ENCODE measurements at regions not wholly inside any gene's neighbourhood (a gene's known extent, or its start where the extent isn't known, plus 50 kb on each side); places are given as distances from the start of the nearest gene placed in this dataset.
A peak's percentile ranks its signal among the peaks of the same experiment; 100 is the strongest.

DNA sequence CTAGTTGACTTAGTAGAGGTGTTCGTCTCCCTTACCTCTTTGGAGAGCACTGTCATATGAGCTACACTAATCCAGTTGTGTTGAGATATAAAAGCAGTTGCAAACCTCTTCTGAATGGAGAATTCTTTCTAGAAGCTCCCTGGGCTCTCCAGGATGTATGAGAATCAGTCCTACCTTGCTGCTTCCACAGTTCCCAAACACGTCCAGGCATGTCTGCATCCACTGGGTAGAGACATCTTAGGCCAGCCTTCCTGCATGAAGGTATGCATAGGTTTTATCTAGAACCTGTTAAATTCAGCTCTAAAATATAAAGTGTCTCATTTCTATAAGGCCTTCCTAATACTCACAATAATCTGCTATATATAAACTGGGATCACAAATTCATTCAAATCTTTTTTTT lies 297.7 kb downstream of the CDC5L start:
- no peak for DNase-seq
- Mint-ChIP-seq H3K27me3 (no peaks in the 10 kb centered on the region), H3K4me1 (no peaks in the 10 kb centered on the region), H3K27ac (no peak overlapping the region), H3K4me3 (no peak overlapping the region), H3K36me3 (ENCODE audit: low read depth) (no peaks in the 10 kb centered on the region)
- ATAC-seq = no peak
- H3K9me3 ChIP-seq (ENCODE audit: control insufficient read depth, low read length, poor library complexity, severe bottlenecking) = peaks cover 3% of the 10 kb centered on the region

DNA sequence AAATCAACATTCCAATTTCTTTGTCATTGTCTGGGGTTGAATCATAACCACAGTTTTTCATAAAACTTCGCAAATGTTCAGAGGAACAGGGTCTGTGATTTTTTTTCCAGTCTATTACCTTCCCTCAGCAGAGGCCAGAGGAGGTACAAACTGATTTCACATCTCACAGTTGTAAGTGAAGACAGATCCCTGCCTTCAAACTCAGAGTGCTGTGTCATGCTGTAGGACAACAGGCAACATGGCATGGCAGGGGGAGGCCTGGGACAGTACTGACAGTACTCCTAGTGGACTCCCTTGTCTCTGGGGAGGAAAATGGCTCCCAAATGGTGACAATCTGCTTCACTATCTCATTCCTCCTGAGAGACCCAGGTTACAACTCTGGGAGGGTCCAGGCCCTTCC lies 308.6 kb downstream of the CDC5L start:
- H3K4me1 Mint-ChIP-seq = no peaks in the 10 kb centered on the region
- DNase-seq (no peak), ATAC-seq (no peak)
- H3K9me3 ChIP-seq (ENCODE audit: control insufficient read depth, low read length, poor library complexity, severe bottlenecking) = no peaks in the 10 kb centered on the region
- H3K4me3 Mint-ChIP-seq = no peak overlapping the region
- no peaks in the 10 kb centered on the region for H3K36me3 Mint-ChIP-seq (ENCODE audit: low read depth)
- no peaks in the 10 kb centered on the region for H3K27me3 Mint-ChIP-seq
- H3K27ac Mint-ChIP-seq = no peak overlapping the region

DNA sequence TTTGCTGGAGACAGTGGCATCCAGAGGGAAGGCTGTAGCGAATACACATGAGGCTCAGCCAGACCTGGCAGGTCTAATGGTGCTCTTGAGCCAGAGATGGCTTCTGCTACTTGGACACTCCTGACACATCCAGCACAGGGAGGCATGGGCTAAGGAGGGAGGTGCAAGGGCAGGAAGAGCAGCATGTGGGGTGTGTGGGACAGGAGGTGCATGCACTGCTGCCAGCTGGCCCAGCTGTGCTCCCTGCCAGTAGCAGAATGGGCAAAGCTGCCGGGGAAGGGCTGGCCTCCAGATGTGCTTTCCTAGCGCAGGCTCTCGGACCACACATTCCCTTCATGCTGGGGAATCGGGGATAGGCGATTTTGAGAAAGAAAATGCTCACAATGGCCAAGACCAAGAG lies 309.2 kb downstream of the CDC5L start:
- DNase-seq (no peak), ATAC-seq (no peak)
- H3K9me3 ChIP-seq (ENCODE audit: control insufficient read depth, low read length, poor library complexity, severe bottlenecking) = no peaks in the 10 kb centered on the region
- Mint-ChIP-seq H3K36me3 (ENCODE audit: low read depth) (peaks cover 2% of the 10 kb centered on the region), H3K4me1 (peaks cover 4% of the 10 kb centered on the region), H3K4me3 (no peak overlapping the region), H3K27ac (no peak overlapping the region), H3K27me3 (no peaks in the 10 kb centered on the region)

GRCh38 chr6:44697327-44697726 lies 309.8 kb downstream of the CDC5L start:
- no peak overlapping the region for H3K4me3 Mint-ChIP-seq
- no peak overlapping the region for H3K27ac Mint-ChIP-seq
- peaks cover 2% of the 10 kb centered on the region for H3K36me3 Mint-ChIP-seq (ENCODE audit: low read depth)
- peaks cover 4% of the 10 kb centered on the region for H3K4me1 Mint-ChIP-seq
- ATAC-seq (no peak), DNase-seq (no peak)
- H3K9me3 ChIP-seq (ENCODE audit: control insufficient read depth, low read length, poor library complexity, severe bottlenecking) = no peaks in the 10 kb centered on the region
- no peaks in the 10 kb centered on the region for H3K27me3 Mint-ChIP-seq

DNA sequence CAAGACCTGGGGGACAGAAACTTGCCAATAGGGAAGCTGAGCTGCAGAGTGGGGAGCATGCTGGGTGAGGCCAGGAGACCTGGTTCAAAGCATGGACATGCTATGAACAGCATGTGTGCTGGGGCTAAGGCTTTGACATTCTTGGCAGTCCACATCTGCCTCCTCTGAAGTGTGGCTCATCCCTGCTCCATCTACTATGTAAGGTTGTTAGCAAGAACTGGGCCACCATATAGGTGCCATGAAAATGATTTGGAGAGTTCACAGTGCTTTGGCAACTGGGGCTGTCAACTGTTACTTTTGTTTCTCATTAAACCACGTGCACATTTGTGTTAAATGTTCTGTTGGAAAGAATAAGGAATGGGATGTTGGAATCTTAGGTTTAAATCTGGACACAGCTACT lies 311.1 kb downstream of the CDC5L start:
- Mint-ChIP-seq H3K4me3 (no peak overlapping the region), H3K27me3 (no peaks in the 10 kb centered on the region), H3K36me3 (ENCODE audit: low read depth) (peaks cover 2% of the 10 kb centered on the region), H3K4me1 (peaks cover 4% of the 10 kb centered on the region), H3K27ac (no peak overlapping the region)
- no peak for DNase-seq
- no peaks in the 10 kb centered on the region for H3K9me3 ChIP-seq (ENCODE audit: control insufficient read depth, low read length, poor library complexity, severe bottlenecking)
- no peak for ATAC-seq

GRCh38 chr6:44699082-44699481 lies 311.6 kb downstream of the CDC5L start:
- H3K27ac Mint-ChIP-seq = no peak overlapping the region
- H3K27me3 Mint-ChIP-seq = no peaks in the 10 kb centered on the region
- no peak for ATAC-seq
- peaks cover 2% of the 10 kb centered on the region for H3K36me3 Mint-ChIP-seq (ENCODE audit: low read depth)
- DNase-seq = no peak
- H3K4me3 Mint-ChIP-seq = no peak overlapping the region
- no peaks in the 10 kb centered on the region for H3K9me3 ChIP-seq (ENCODE audit: control insufficient read depth, low read length, poor library complexity, severe bottlenecking)
- H3K4me1 Mint-ChIP-seq = peaks cover 4% of the 10 kb centered on the region

DNA sequence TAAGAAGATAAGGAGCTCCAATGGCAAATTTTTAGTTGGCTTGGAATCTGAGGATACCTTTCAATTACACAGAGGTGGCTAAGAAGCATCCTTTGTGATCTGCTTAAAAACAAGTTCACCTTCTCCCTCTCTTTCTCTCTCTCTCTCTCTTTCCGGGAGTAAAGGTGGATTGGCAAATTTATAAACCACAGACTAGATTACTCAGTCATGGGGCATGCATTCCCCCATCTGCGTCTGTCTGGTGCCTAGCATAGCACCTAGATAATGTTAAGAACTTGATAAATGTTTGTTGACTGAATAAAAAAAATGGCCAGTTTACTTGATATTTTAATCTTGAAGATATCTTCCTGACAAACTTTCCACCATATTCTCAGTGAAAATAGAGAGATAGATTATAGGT lies 312.3 kb downstream of the CDC5L start:
- no peaks in the 10 kb centered on the region for H3K9me3 ChIP-seq (ENCODE audit: control insufficient read depth, low read length, poor library complexity, severe bottlenecking)
- Mint-ChIP-seq H3K27ac (no peak overlapping the region), H3K27me3 (no peaks in the 10 kb centered on the region), H3K36me3 (ENCODE audit: low read depth) (peaks cover 2% of the 10 kb centered on the region), H3K4me1 (peaks cover 4% of the 10 kb centered on the region), H3K4me3 (no peak overlapping the region)
- no peak for DNase-seq
- ATAC-seq = no peak

- H3K36me3 Mint-ChIP-seq (ENCODE audit: low read depth) = peaks cover 2% of the 10 kb centered on the region
- no peaks in the 10 kb centered on the region for H3K27me3 Mint-ChIP-seq
- no peaks in the 10 kb centered on the region for H3K9me3 ChIP-seq (ENCODE audit: control insufficient read depth, low read length, poor library complexity, severe bottlenecking)
- ATAC-seq (no peak), DNase-seq (no peak)
- no peak overlapping the region for H3K4me3 Mint-ChIP-seq
- H3K4me1 Mint-ChIP-seq = peaks cover 4% of the 10 kb centered on the region
- H3K27ac Mint-ChIP-seq = no peak overlapping the region
Measured at GRCh38 chr6:44700422-44700821, 312.9 kb downstream of the CDC5L start.

DNA sequence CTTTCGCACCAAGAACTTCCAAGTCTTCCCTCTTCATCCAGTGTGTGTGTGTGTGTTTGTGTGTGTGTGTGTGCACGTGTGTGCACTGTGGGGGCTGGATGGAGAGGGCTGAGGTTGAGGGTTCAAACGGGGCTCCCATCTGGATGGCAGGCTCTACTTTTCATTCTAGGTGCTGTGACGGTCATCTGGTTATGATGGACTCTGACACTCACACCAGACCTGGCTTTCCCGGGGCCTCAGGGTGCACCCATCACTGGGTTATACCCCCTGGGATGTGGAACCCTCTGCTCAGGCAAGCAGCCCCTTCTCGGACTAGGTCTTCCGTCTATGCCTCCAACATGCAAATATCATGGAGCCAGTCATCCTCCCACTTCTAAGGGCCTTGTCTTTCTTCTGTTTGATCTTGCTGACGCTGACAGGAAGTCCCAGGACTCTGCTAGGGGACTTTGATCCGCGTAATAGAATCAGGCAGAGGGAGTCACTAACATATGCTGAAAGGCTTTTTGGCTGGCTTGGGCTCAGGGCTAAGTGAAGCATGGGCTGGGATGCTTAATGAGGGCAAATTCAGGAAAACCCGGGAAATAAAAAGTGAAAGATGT lies 313.6 kb downstream of the CDC5L start:
- ATAC-seq (peak; percentile 57), DNase-seq (no peak)
- no peaks in the 10 kb centered on the region for H3K9me3 ChIP-seq (ENCODE audit: control insufficient read depth, low read length, poor library complexity, severe bottlenecking)
- Mint-ChIP-seq H3K36me3 (ENCODE audit: low read depth) (peaks cover 2% of the 10 kb centered on the region), H3K27me3 (no peaks in the 10 kb centered on the region), H3K27ac (no peak overlapping the region), H3K4me3 (no peak overlapping the region), H3K4me1 (peaks cover 4% of the 10 kb centered on the region)

- ATAC-seq (no peak), DNase-seq (no peak)
- no peaks in the 10 kb centered on the region for H3K9me3 ChIP-seq (ENCODE audit: control insufficient read depth, low read length, poor library complexity, severe bottlenecking)
- Mint-ChIP-seq H3K4me3 (no peak overlapping the region), H3K36me3 (ENCODE audit: low read depth) (peaks cover 2% of the 10 kb centered on the region), H3K27me3 (no peaks in the 10 kb centered on the region), H3K4me1 (peaks cover 4% of the 10 kb centered on the region), H3K27ac (no peak overlapping the region)
Measured at GRCh38 chr6:44701637-44702101, 314.2 kb downstream of the CDC5L start.

DNA sequence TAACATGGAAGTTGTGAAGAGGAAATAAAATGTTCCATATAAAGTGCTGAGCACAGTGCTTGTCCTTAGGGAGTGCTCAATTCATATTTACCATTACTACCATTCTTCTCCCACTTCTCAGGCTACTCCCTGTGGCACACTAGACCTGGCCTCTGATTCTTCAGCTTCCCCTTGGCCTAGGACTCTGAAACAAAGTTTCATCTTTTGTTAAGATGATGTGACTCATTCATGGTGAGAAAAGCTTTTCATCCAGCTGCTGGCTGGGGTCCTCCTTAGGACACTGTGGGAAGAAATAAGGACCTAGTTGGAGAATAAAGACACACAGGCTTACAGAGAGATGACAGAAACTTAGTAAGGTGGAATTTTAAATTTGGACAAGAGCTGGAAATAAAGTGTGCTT lies 314.8 kb downstream of the CDC5L start:
- H3K9me3 ChIP-seq (ENCODE audit: control insufficient read depth, low read length, poor library complexity, severe bottlenecking) = no peaks in the 10 kb centered on the region
- no peak overlapping the region for H3K27ac Mint-ChIP-seq
- H3K27me3 Mint-ChIP-seq = no peaks in the 10 kb centered on the region
- peaks cover 2% of the 10 kb centered on the region for H3K36me3 Mint-ChIP-seq (ENCODE audit: low read depth)
- H3K4me3 Mint-ChIP-seq = no peak overlapping the region
- DNase-seq (no peak), ATAC-seq (no peak)
- H3K4me1 Mint-ChIP-seq = peaks cover 4% of the 10 kb centered on the region

GRCh38 chr6:44704240-44705150 lies 317.0 kb downstream of the CDC5L start:
- peak overlapping the region; percentile 8 for H3K27ac Mint-ChIP-seq
- ATAC-seq (peak; percentile 70), DNase-seq (no peak)

GRCh38 chr6:44705596-44705995 lies 318.1 kb downstream of the CDC5L start:
- ATAC-seq (no peak), DNase-seq (no peak)
- no peak overlapping the region for H3K4me3 Mint-ChIP-seq
- no peak overlapping the region for H3K27ac Mint-ChIP-seq
- H3K4me1 Mint-ChIP-seq = peaks cover 4% of the 10 kb centered on the region
- no peaks in the 10 kb centered on the region for H3K27me3 Mint-ChIP-seq
- peaks cover 2% of the 10 kb centered on the region for H3K36me3 Mint-ChIP-seq (ENCODE audit: low read depth)
- no peaks in the 10 kb centered on the region for H3K9me3 ChIP-seq (ENCODE audit: control insufficient read depth, low read length, poor library complexity, severe bottlenecking)

More at GRCh38 chr6:44704240-44705150, 317.0 kb downstream of the CDC5L start:
- Mint-ChIP-seq H3K36me3 (ENCODE audit: low read depth) (peaks cover 2% of the 10 kb centered on the region), H3K4me1 (peaks cover 4% of the 10 kb centered on the region), H3K4me3 (no peak overlapping the region), H3K27me3 (no peaks in the 10 kb centered on the region)
- no peaks in the 10 kb centered on the region for H3K9me3 ChIP-seq (ENCODE audit: control insufficient read depth, low read length, poor library complexity, severe bottlenecking)

GRCh38 chr6:44706011-44706410 lies 318.5 kb downstream of the CDC5L start:
- H3K36me3 Mint-ChIP-seq (ENCODE audit: low read depth) = peaks cover 2% of the 10 kb centered on the region
- H3K27ac Mint-ChIP-seq = no peak overlapping the region
- H3K4me3 Mint-ChIP-seq = no peak overlapping the region
- H3K4me1 Mint-ChIP-seq = peaks cover 4% of the 10 kb centered on the region
- DNase-seq (no peak), ATAC-seq (no peak)
- no peaks in the 10 kb centered on the region for H3K9me3 ChIP-seq (ENCODE audit: control insufficient read depth, low read length, poor library complexity, severe bottlenecking)
- no peaks in the 10 kb centered on the region for H3K27me3 Mint-ChIP-seq

All from T-helper 17 cell (primary cell).